Activated B cell treated with CpG ODN at 0.5 μM for 24 hours (primary cell): ENCODE measurements at regions not wholly inside any gene's neighbourhood (a gene's known extent, or its start where the extent isn't known, plus 50 kb on each side); places are given as distances from the start of the nearest gene placed in this dataset.

Experiments
- ATAC-seq: fragments of 200-7000 bp; cut with Tn5 transposase; one replicate; pipeline ENCODE4 v1.10.0; 2021; ENCODE audit warnings: low read depth, mild to moderate bottlenecking, moderate library complexity
- CTCF ChIA-PET: fragments of 350-600 bp; sonication (Branson Sonifier 250); formaldehyde crosslinking; loops from one replicate; lab custom pipeline; 2021; ENCODE audit warnings: antibody characterized with exemption; lab: Charles Lee
- POLR2A ChIA-PET: fragments of 350-600 bp; sonication (Branson Sonifier 250); formaldehyde crosslinking; loops from one replicate; lab custom pipeline; 2021; ENCODE audit warnings: antibody characterized with exemption; lab: Charles Lee
- DNase-seq: peaks from one replicate; pipeline ENCODE4 v3.0.0; 2022
- H3K27ac Mint-ChIP-seq: one replicate; pipeline ENCODE4 v1.8.0; 2020; ENCODE audit warnings: mixed read lengths
- H3K27me3 Mint-ChIP-seq: one replicate; pipeline ENCODE4 v1.8.0; 2021; ENCODE audit warnings: mixed read lengths
- H3K36me3 Mint-ChIP-seq: one replicate; pipeline ENCODE4 v1.8.0; 2021; ENCODE audit warnings: low read depth, mixed read lengths
- H3K4me1 Mint-ChIP-seq: one replicate; pipeline ENCODE4 v1.8.0; 2021; ENCODE audit warnings: mixed read lengths
- H3K4me3 Mint-ChIP-seq: one replicate; pipeline ENCODE4 v1.8.0; 2020; ENCODE audit warnings: mild to moderate bottlenecking, mixed read lengths
- H3K9me3 Mint-ChIP-seq: one replicate; pipeline ENCODE4 v1.8.0; 2020; ENCODE audit warnings: mixed read lengths
- CTCF ChIP-seq: fragments of 200-600 bp; IDR thresholded peaks from one replicate; pipeline ENCODE4 v1.8.0; 2022; ENCODE audit warnings: antibody characterized with exemption, mild to moderate bottlenecking
- intact Hi-C: fragments of 100-400 bp; cut with micrococcal nuclease; formaldehyde crosslinking; loops from one replicate; pipeline ENCODE4 v1.15.1; 2024

- Mint-ChIP-seq H3K27me3 (no peaks in the 10 kb centered on the region), H3K36me3 (no peaks in the 10 kb centered on the region), H3K9me3 (no peaks in the 10 kb centered on the region), H3K27ac (no peak overlapping the region), H3K4me1 (no peaks in the 10 kb centered on the region), H3K4me3 (no peak overlapping the region)
- DNase-seq (no peak), ATAC-seq (no peak)
- TF ChIP-seq CTCF: no peak
- intact Hi-C loops: no loop called here
- ChIA-PET POLR2A (no interaction called here), CTCF (no interaction called here)
These were observed 183.2 kb downstream of the CSNK2A3 start for GRCh38 chr11:11169715-11170351.

GRCh38 chr11:11167806-11168205 lies 185.2 kb downstream of the CSNK2A3 start:
- H3K27me3 Mint-ChIP-seq: peaks cover 3% of the 10 kb centered on the region
- ATAC-seq (no peak), DNase-seq (no peak)
- H3K9me3 Mint-ChIP-seq: no peaks in the 10 kb centered on the region
- H3K4me3 Mint-ChIP-seq: no peak overlapping the region
- H3K4me1 Mint-ChIP-seq: no peaks in the 10 kb centered on the region
- intact Hi-C loops: no loop called here
- POLR2A ChIA-PET: no interaction called here
- no peak overlapping the region for H3K27ac Mint-ChIP-seq
- CTCF ChIA-PET: no interaction called here
- H3K36me3 Mint-ChIP-seq: no peaks in the 10 kb centered on the region
- no peak for TF ChIP-seq CTCF

GRCh38 chr11:11164334-11164690 lies 188.7 kb downstream of the CSNK2A3 start:
- POLR2A ChIA-PET: no interaction called here
- Mint-ChIP-seq H3K27me3 (peaks cover 11% of the 10 kb centered on the region), H3K4me3 (no peak overlapping the region), H3K27ac (no peak overlapping the region), H3K9me3 (peaks cover 6% of the 10 kb centered on the region), H3K4me1 (no peaks in the 10 kb centered on the region), H3K36me3 (no peaks in the 10 kb centered on the region)
- CTCF ChIA-PET: no interaction called here
- DNase-seq (no peak), ATAC-seq (no peak)
- intact Hi-C loops: no loop called here
- TF ChIP-seq CTCF: no peak

- intact Hi-C loops: no loop called here
- peaks cover 11% of the 10 kb centered on the region for H3K27me3 Mint-ChIP-seq
- no peak for TF ChIP-seq CTCF
- DNase-seq (no peak), ATAC-seq (no peak)
- H3K36me3 Mint-ChIP-seq: no peaks in the 10 kb centered on the region
- CTCF ChIA-PET: no interaction called here
- POLR2A ChIA-PET: no interaction called here
- no peak overlapping the region for H3K27ac Mint-ChIP-seq
- H3K4me3 Mint-ChIP-seq: no peak overlapping the region
- peaks cover 6% of the 10 kb centered on the region for H3K9me3 Mint-ChIP-seq
- H3K4me1 Mint-ChIP-seq: no peaks in the 10 kb centered on the region
These were observed 189.2 kb downstream of the CSNK2A3 start for GRCh38 chr11:11163669-11164333.

- no peaks in the 10 kb centered on the region for H3K36me3 Mint-ChIP-seq
- no peak for TF ChIP-seq CTCF
- POLR2A ChIA-PET: no interaction called here
These were observed 189.8 kb downstream of the CSNK2A3 start for GRCh38 chr11:11163236-11163635.

More at GRCh38 chr11:11163236-11163635, 189.8 kb downstream of the CSNK2A3 start:
- peaks cover 6% of the 10 kb centered on the region for H3K9me3 Mint-ChIP-seq
- ATAC-seq: no peak
- H3K27me3 Mint-ChIP-seq: peaks cover 11% of the 10 kb centered on the region
- intact Hi-C loops: no loop called here
- H3K4me1 Mint-ChIP-seq: no peaks in the 10 kb centered on the region
- no peak for DNase-seq
- no peak overlapping the region for H3K4me3 Mint-ChIP-seq
- CTCF ChIA-PET: no interaction called here
- no peak overlapping the region for H3K27ac Mint-ChIP-seq
